ENCODE measurements at regions not wholly inside any gene's neighbourhood (a gene's known extent, or its start where the extent isn't known, plus 50 kb on each side); places are given as distances from the start of the nearest gene placed in this dataset.

DNA sequence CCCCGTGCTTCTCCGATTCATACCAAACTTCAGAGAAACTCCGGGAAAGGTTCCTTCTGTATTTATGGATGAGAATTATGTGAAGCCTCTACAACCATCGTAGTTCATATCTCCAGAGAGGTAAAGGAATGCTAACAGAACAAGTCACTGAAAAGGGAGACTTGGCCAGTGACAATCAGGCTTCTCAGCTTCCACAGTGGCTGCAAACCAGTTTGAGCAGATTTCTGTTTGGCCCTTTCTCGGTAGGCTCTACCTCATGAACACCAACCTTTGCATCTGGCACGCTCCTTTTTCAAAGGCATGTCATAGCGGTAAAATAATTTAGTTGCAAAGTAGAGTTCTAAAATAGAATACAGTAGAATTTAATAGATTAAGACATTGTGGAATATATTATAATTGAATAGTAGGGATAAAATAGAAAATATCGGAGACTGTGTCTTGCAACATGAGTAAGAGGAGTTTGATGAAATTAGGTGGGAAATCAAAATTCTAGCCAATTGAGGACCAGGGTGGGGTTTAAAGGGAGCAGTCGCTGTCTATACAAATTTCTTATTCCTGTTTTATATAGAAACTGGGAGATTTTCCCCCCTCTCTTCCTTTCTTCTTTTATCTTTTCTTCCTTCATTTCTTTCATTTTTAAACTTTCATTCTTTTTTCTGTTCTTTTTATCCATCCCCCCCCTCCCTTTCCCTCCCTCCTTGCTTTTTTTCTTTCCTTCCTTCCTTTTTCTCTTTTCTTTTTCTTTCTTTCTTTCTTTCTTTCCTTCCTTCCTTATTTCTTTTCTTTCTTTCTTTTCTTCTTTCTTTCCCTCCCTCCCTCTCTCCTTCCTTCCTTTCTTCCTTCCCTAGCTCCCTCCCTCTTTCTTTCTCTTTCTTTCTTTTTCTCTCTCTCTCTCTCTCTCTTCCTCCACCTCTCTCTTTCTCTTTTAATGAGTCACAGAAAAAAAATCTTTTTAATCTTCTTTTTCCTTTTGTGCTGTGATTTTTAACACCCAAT is 161.5 kb upstream of the KLF6 start:
- no peak overlapping the region for H3K4me2 ChIP-seq (replicated peaks; ENCODE audit: low read depth, low read length, poor library complexity, severe bottlenecking)
- H3K36me3 ChIP-seq (replicated peaks in 1 of 2; ENCODE audit: control extremely low read depth in 1 of 2, control insufficient read depth in 1 of 2, extremely low read depth in 1 of 2, insufficient read depth in 2 of 2, low read length in 1 of 2), result no peaks in the 10 kb centered on the region
- ATAC-seq (ENCODE audit: low read depth), result no peak
- no peak overlapping the region for H3K9ac ChIP-seq (ENCODE audit: low read length)
- ChIA-PET CTCF (no interaction called here), POLR2A (no interaction called here)
- H3K9me3 Mint-ChIP-seq (ENCODE audit: insufficient read depth), result no peaks in the 10 kb centered on the region
- no peak for DNase-seq
- 100% methylated on average over 1 of the region's 9 CpGs for WGBS (ENCODE audit: insufficient coverage)
- no peak overlapping the region for H3K27ac Mint-ChIP-seq
- TF ChIP-seq EZH2 (IDR thresholded peaks at IDR 0.05; ENCODE audit: borderline replicate concordance, insufficient read depth, low read depth, low read length, poor library complexity, severe bottlenecking), result no peak
- TF ChIP-seq, protein P1, sequence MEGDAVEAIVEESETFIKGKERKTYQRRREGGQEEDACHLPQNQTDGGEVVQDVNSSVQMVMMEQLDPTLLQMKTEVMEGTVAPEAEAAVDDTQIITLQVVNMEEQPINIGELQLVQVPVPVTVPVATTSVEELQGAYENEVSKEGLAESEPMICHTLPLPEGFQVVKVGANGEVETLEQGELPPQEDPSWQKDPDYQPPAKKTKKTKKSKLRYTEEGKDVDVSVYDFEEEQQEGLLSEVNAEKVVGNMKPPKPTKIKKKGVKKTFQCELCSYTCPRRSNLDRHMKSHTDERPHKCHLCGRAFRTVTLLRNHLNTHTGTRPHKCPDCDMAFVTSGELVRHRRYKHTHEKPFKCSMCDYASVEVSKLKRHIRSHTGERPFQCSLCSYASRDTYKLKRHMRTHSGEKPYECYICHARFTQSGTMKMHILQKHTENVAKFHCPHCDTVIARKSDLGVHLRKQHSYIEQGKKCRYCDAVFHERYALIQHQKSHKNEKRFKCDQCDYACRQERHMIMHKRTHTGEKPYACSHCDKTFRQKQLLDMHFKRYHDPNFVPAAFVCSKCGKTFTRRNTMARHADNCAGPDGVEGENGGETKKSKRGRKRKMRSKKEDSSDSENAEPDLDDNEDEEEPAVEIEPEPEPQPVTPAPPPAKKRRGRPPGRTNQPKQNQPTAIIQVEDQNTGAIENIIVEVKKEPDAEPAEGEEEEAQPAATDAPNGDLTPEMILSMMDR (IDR thresholded peaks at IDR 0.05), result no peak
- no peaks in the 10 kb centered on the region for H3K27me3 Mint-ChIP-seq
- intact Hi-C loops (cut with micrococcal nuclease), result no loop called here
- no peaks in the 10 kb centered on the region for H3K4me1 ChIP-seq (ENCODE audit: control insufficient read depth in 2 of 2, insufficient read depth in 2 of 2, low read length in 2 of 2)
- peaks cover 0 to 2% (median 0%) of the 10 kb centered on the region in 4 experiments for H3K27me3 ChIP-seq (replicated peaks in 1 of 4; ENCODE audit: control extremely low read depth in 1 of 4, control insufficient read depth in 3 of 4, insufficient read depth in 4 of 4, low read length in 3 of 4)
- H4K20me1 ChIP-seq (ENCODE audit: control insufficient read depth, insufficient read depth, low read length, poor library complexity, severe bottlenecking), result no peaks in the 10 kb centered on the region
- H3K79me2 ChIP-seq (ENCODE audit: control insufficient read depth, insufficient read depth, low read length), result no peaks in the 10 kb centered on the region
- H3K9me3 ChIP-seq (ENCODE audit: control extremely low read depth in 1 of 3, control insufficient read depth in 2 of 3, insufficient read depth in 1 of 3, low read length in 2 of 3), result peaks cover 0 to 7% (median 0%) of the 10 kb centered on the region in 3 donors
- H3K4me3 Mint-ChIP-seq, result no peak overlapping the region
- H2AFZ ChIP-seq (ENCODE audit: insufficient read depth, low read depth, low read length, poor library complexity, severe bottlenecking), result no peak overlapping the region
- peaks cover 3% of the 10 kb centered on the region for H3K4me1 Mint-ChIP-seq
- H3K4me3 ChIP-seq (ENCODE audit: control extremely low read depth in 1 of 5, extremely low read depth in 1 of 5, insufficient read depth in 1 of 5, low read depth in 2 of 5, low read length in 4 of 5), result no peak overlapping the region
- H3K27ac ChIP-seq (ENCODE audit: low read length in 2 of 2), result no peak overlapping the region

DNA sequence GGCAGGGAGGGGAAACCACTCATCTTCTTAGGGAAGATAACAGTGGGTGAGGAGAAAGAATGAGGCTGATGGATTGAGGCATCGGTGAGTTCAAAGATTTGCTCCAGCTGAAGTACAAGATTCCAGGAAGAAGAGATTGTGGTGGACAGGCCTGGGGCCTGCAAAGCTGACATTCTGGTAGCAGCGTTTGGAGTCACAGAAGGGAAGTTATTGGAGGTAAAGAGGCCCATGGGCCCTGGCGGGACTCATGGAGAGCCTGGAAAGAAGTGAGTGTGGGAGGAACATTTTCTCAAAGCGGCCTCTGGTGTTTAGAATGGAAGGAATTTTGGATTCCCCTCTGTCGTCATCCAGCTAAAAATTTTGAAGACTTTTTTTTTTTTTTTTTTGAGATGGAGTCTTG is 160.0 kb upstream of the KLF6 start:
- no peak for ATAC-seq (ENCODE audit: low read depth)
- Histone ChIP-seq H3K79me2 (ENCODE audit: control insufficient read depth, insufficient read depth, low read length) (no peaks in the 10 kb centered on the region), H3K9me3 (ENCODE audit: control extremely low read depth in 1 of 3, control insufficient read depth in 2 of 3, insufficient read depth in 1 of 3, low read length in 2 of 3) (peaks cover 0 to 7% (median 0%) of the 10 kb centered on the region in 3 donors), H2AFZ (ENCODE audit: insufficient read depth, low read depth, low read length, poor library complexity, severe bottlenecking) (no peak overlapping the region), H3K9ac (ENCODE audit: low read length) (no peak overlapping the region), H3K27ac (ENCODE audit: low read length in 2 of 2) (no peak overlapping the region), H3K4me2 (replicated peaks; ENCODE audit: low read depth, low read length, poor library complexity, severe bottlenecking) (no peak overlapping the region), H4K20me1 (ENCODE audit: control insufficient read depth, insufficient read depth, low read length, poor library complexity, severe bottlenecking) (no peaks in the 10 kb centered on the region), H3K4me1 (ENCODE audit: control insufficient read depth in 2 of 2, insufficient read depth in 2 of 2, low read length in 2 of 2) (no peaks in the 10 kb centered on the region), H3K27me3 (replicated peaks in 1 of 4; ENCODE audit: control extremely low read depth in 1 of 4, control insufficient read depth in 3 of 4, insufficient read depth in 4 of 4, low read length in 3 of 4) (peaks cover 0 to 2% (median 0%) of the 10 kb centered on the region in 4 experiments), H3K4me3 (ENCODE audit: control extremely low read depth in 1 of 5, extremely low read depth in 1 of 5, insufficient read depth in 1 of 5, low read depth in 2 of 5, low read length in 4 of 5) (no peak overlapping the region), H3K36me3 (replicated peaks in 1 of 2; ENCODE audit: control extremely low read depth in 1 of 2, control insufficient read depth in 1 of 2, extremely low read depth in 1 of 2, insufficient read depth in 2 of 2, low read length in 1 of 2) (no peaks in the 10 kb centered on the region)
- Mint-ChIP-seq H3K27me3 (no peaks in the 10 kb centered on the region), H3K9me3 (ENCODE audit: insufficient read depth) (no peaks in the 10 kb centered on the region), H3K27ac (no peak overlapping the region), H3K4me1 (peaks cover 3% of the 10 kb centered on the region), H3K4me3 (no peak overlapping the region)
- intact Hi-C loops (cut with micrococcal nuclease), result no loop called here
- no peak for TF ChIP-seq EZH2 (IDR thresholded peaks at IDR 0.05; ENCODE audit: borderline replicate concordance, insufficient read depth, low read depth, low read length, poor library complexity, severe bottlenecking)
- TF ChIP-seq, protein P1 (IDR thresholded peaks at IDR 0.05), result no peak
- 93% methylated on average over 3 of the region's 5 CpGs for WGBS (ENCODE audit: insufficient coverage)
- DNase-seq, result no peak
- ChIA-PET POLR2A (interaction anchor here (0.7 kb wide), 1 partner anchor 78 kb away, joined by 3 read pairs; no protein-coding TSS in a partner anchor), CTCF (interaction anchor here (1.2 kb wide), 1 partner anchor 10 kb away, joined by 3 read pairs; no protein-coding TSS in a partner anchor)

Data from B cell (primary cell).